OCI-LY7 (cell line): ENCODE measurements at regions not wholly inside any gene's neighbourhood (a gene's known extent, or its start where the extent isn't known, plus 50 kb on each side); places are given as distances from the start of the nearest gene placed in this dataset.

Experiments used
- BruUV-seq: library from RNA; stranded (reverse); fragments of 400-500 nt; replicated peaks from 2 replicates; lab custom pipeline; 2021; lab: Mats Ljungman, UMichigan
- CTCF ChIA-PET: fragments of 300-600 bp; sonication (Branson Sonifier 250); formaldehyde crosslinking; loops from one replicate; lab custom pipeline; 2022; ENCODE audit warnings: antibody characterized with exemption; ENCODE audit not compliant: unreplicated experiment; lab: Charles Lee
- POLR2A ChIA-PET: fragments of 300-600 bp; sonication (Branson Sonifier 250); formaldehyde crosslinking; loops from one replicate; lab custom pipeline; 2022; ENCODE audit warnings: antibody characterized with exemption; lab: Charles Lee
- DNase-seq: peaks from one replicate; pipeline ENCODE4 v3.0.0-alpha.2; 2015; ENCODE audit warnings: low spot score
- H2AFZ ChIP-seq: fragments of 200-600 bp; sonication (generic), shearing (Covaris generic); 2 replicates; pipeline ENCODE4 v1.6.1; 2014; ENCODE audit warnings: mild to moderate bottlenecking, antibody characterized with exemption, low read length, moderate library complexity
- H3K27ac ChIP-seq: fragments of 200-600 bp; sonication (generic); 2 replicates; pipeline ENCODE4 v1.5.1; 2014; ENCODE audit warnings: mixed run types, low read depth, mild to moderate bottlenecking, moderate library complexity, low read length, inconsistent platforms; ENCODE audit not compliant: poor library complexity, severe bottlenecking
- H3K36me3 ChIP-seq: fragments of 200-600 bp; sonication (generic); 2 replicates; pipeline ENCODE4 v1.6.1; 2014; ENCODE audit warnings: mild to moderate bottlenecking, antibody characterized with exemption, low read length, moderate library complexity, mixed read lengths; ENCODE audit not compliant: insufficient read depth
- H3K4me1 ChIP-seq: fragments of 200-600 bp; sonication (generic); 2 replicates; pipeline ENCODE4 v1.5.1; 2014; ENCODE audit warnings: mild to moderate bottlenecking, low read length; ENCODE audit not compliant: insufficient read depth, poor library complexity, severe bottlenecking
- H3K4me2 ChIP-seq: fragments of 200-600 bp; sonication (generic); 2 replicates; pipeline ENCODE4 v1.6.1; 2014; ENCODE audit warnings: mild to moderate bottlenecking, low read length
- H3K4me3 ChIP-seq: fragments of 200-600 bp; sonication (generic); 2 replicates; pipeline ENCODE4 v1.5.1; 2014; ENCODE audit warnings: mild to moderate bottlenecking, low read depth, low read length; ENCODE audit not compliant: poor library complexity, severe bottlenecking
- H3K79me2 ChIP-seq: fragments of 200-600 bp; sonication (generic); 2 replicates; pipeline ENCODE4 v1.6.1; 2016; ENCODE audit warnings: low read depth, mild to moderate bottlenecking, low read length, moderate library complexity, mixed read lengths; ENCODE audit not compliant: insufficient read depth
- H3K9me2 ChIP-seq: fragments of 200-600 bp; sonication (generic); 2 replicates; pipeline ENCODE4 v1.6.1; 2016; ENCODE audit warnings: mild to moderate bottlenecking, low read length, mixed read lengths; ENCODE audit not compliant: insufficient read depth
- H3K9me3 ChIP-seq: fragments of 200-600 bp; sonication (generic); 2 replicates; pipeline ENCODE4 v1.6.1; 2014; ENCODE audit warnings: mild to moderate bottlenecking, mixed run types, low read length, mixed read lengths
- H4K20me1 ChIP-seq: fragments of 200-600 bp; sonication (generic); 2 replicates; pipeline ENCODE4 v1.6.1; 2014; ENCODE audit warnings: mild to moderate bottlenecking, antibody characterized with exemption, low read length, moderate library complexity, mixed read lengths; ENCODE audit not compliant: insufficient read depth
- CTCF ChIP-seq: fragments of 200-600 bp; sonication (generic); conservative IDR thresholded peaks from 2 replicates; pipeline ENCODE4 v1.5.1; 2014; ENCODE audit warnings: mild to moderate bottlenecking, antibody characterized with exemption, low read length, moderate library complexity, mixed read lengths
- EZH2phosphoT487 ChIP-seq: fragments of 200-600 bp; sonication (generic); IDR thresholded peaks from 2 replicates; pipeline ENCODE4 v1.6.1; 2018; ENCODE audit warnings: low read depth, borderline replicate concordance, mild to moderate bottlenecking, mixed run types, antibody characterized with exemption, low read length, moderate library complexity, mixed read lengths
- intact Hi-C: fragments of 100-400 bp; cut with micrococcal nuclease; formaldehyde crosslinking; loops from one replicate; pipeline ENCODE4 v1.10.0; 2022; ENCODE audit not compliant: unreplicated experiment

- BruUV-seq: no TSS peak
- Histone ChIP-seq H4K20me1 (no peaks in the 10 kb centered on the region), H3K4me2 (no peak overlapping the region), H3K79me2 (no peaks in the 10 kb centered on the region), H2AFZ (peak overlapping the region; percentile 23; the same call in 1 of the 2 replicates), H3K9me3 (no peaks in the 10 kb centered on the region), H3K9me2 (no peaks in the 10 kb centered on the region), H3K36me3 (no peaks in the 10 kb centered on the region), H3K4me1 (peaks cover 41% of the 10 kb centered on the region), H3K4me3 (no peak overlapping the region), H3K27ac (no peak overlapping the region)
- intact Hi-C loops: no loop called here
- ChIA-PET POLR2A (no interaction called here), CTCF (no interaction called here)
- DNase-seq: no peak
- TF ChIP-seq CTCF (no peak), EZH2phosphoT487 (no peak)
These were observed 163.8 kb downstream of the TMEM200A start for GRCh38 chr6:130529569-130530149.

GRCh38 chr6:130534627-130535026 lies 168.8 kb downstream of the TMEM200A start:
- H3K36me3 ChIP-seq: no peaks in the 10 kb centered on the region
- no peaks in the 10 kb centered on the region for H3K79me2 ChIP-seq
- H3K27ac ChIP-seq: no peak overlapping the region
- no TSS peak for BruUV-seq
- intact Hi-C loops: no loop called here
- no peak for TF ChIP-seq CTCF
- no peak for TF ChIP-seq EZH2phosphoT487
- no peaks in the 10 kb centered on the region for H3K9me3 ChIP-seq
- no peak overlapping the region for H3K4me2 ChIP-seq
- no peaks in the 10 kb centered on the region for H4K20me1 ChIP-seq
- ChIA-PET POLR2A (no interaction called here), CTCF (no interaction called here)
- no peak overlapping the region for H3K4me3 ChIP-seq
- no peak for DNase-seq
- peaks cover 1% of the 10 kb centered on the region for H3K4me1 ChIP-seq
- no peaks in the 10 kb centered on the region for H3K9me2 ChIP-seq
- H2AFZ ChIP-seq: no peak overlapping the region

- H3K36me3 ChIP-seq: no peaks in the 10 kb centered on the region
- no peaks in the 10 kb centered on the region for H3K9me2 ChIP-seq
- no peaks in the 10 kb centered on the region for H3K79me2 ChIP-seq
- no peaks in the 10 kb centered on the region for H3K9me3 ChIP-seq
- TF ChIP-seq CTCF: no peak
- TF ChIP-seq EZH2phosphoT487: no peak
- H3K4me1 ChIP-seq: no peaks in the 10 kb centered on the region
- POLR2A ChIA-PET: no interaction called here
- H3K4me2 ChIP-seq: no peak overlapping the region
- DNase-seq: no peak
- H4K20me1 ChIP-seq: no peaks in the 10 kb centered on the region
- H2AFZ ChIP-seq: no peak overlapping the region
- intact Hi-C loops: no loop called here
- H3K27ac ChIP-seq: no peak overlapping the region
- H3K4me3 ChIP-seq: no peak overlapping the region
- CTCF ChIA-PET: no interaction called here
- BruUV-seq: no TSS peak
These were observed 169.4 kb downstream of the TMEM200A start for GRCh38 chr6:130535242-130535641.
